Pancreas (tissue), 10 donors: ENCODE measurements at regions not wholly inside any gene's neighbourhood (a gene's known extent, or its start where the extent isn't known, plus 50 kb on each side); places are given as distances from the start of the nearest gene placed in this dataset.
"Not testable (repeated sequence)": the region's sequence is repeated elsewhere in the genome, so short reads cannot be mapped to it uniquely, and the experiment has no call there.

ENCODE experiments used
- ATAC-seq, 4 donors: fragments of 200-7000 bp; cut with Tn5 transposase; one replicate each; pipeline versions ENCODE4 v1.8.0 to v1.9.1; 2020; ENCODE audit warnings: mild to moderate bottlenecking in 4 of 4, moderate library complexity in 4 of 4
- DNase-seq, 6 donors: peaks; one replicate each; pipeline ENCODE4 v3.0.0-alpha.2; 2020
- FAIRE-seq: peaks from 2 replicates; lab custom pipeline; 2012; peaks lifted over from hg19 to GRCh38; lab: Jason Lieb, UNC
- H3K27ac ChIP-seq, 4 donors: fragments of 200-600 bp; sonication (generic); 1 replicate in 3 of 4; 2 replicates in 1 of 4; pipeline versions ENCODE4 v1.5.0 to v1.8.0; 2020
- H3K27me3 ChIP-seq, 4 donors: fragments of 200-600 bp; one replicate each; pipeline ENCODE4 v1.8.0; 2021
- H3K36me3 ChIP-seq, 3 donors: fragments of 200-600 bp; sonication (generic) in 1 of 3; one replicate each; pipeline versions ENCODE4 v1.5.0 to v1.8.0; 2020 to 2021
- H3K4me1 ChIP-seq, 3 donors: fragments of 200-600 bp; one replicate each; pipeline ENCODE4 v1.8.0; 2021
- H3K4me3 ChIP-seq, 4 donors: fragments of 200-600 bp; sonication (generic) in 2 of 4; one replicate each; pipeline versions ENCODE4 v1.5.0 to v1.8.0; 2020 to 2021
- H3K9me3 ChIP-seq, 4 donors: fragments of 200-600 bp; one replicate each; pipeline ENCODE4 v1.8.0; 2021
- WGBS, 2 donors: extraction: QIAGEN DNeasy Blood & Tissue Kit; methylation state at CpG; one replicate each; pipeline ENCODE4 v1.1.7; 2013; 5-methylcytosine and 5-hydroxymethylcytosine counted together
- intact Hi-C, 3 donors: fragments of 100-400 bp; cut with DNase I; formaldehyde crosslinking; loops; one replicate each; pipeline versions ENCODE4 v1.11.1 to v1.14.2; 2022
- TF ChIP-seq, protein P1 (sequence below), 4 donors: fragments of 200-600 bp; sonication (generic) in 3 of 4; IDR thresholded peaks; one replicate each; pipeline versions ENCODE4 v1.5.0 to v1.8.0; 2021; ENCODE audit warnings: antibody characterized with exemption in 4 of 4
- donor health status: healthy with polysubstance abuse.
- donor health status: DM: no; HTN: no; CAD: no; lungs with moderate emphysema.
- donor health status: DM: no; HTN: no; CAD: no.
- donor health status: control.
- donor health status: control.
- donor health status: Bipolar disorder and iron deficiency.
- donor health status: DM: yes; HTN: yes; CAD: no.
- donor health status: DM: no; HTN: no; CAD: no.
- donor health status: DM: no; HTN: no; CAD: no.
- donor health status: DM: yes; HTN: yes; CAD: no.

GRCh38 chr3:22373827-22374226, 622.8 kb upstream of the ZNF385D start:
- intact Hi-C loops: no loop called here
- FAIRE-seq (no peak), DNase-seq (no peak), ATAC-seq (no peak)
- no peaks in the 10 kb centered on the region for H3K9me3 ChIP-seq
- H3K27ac ChIP-seq: no peak overlapping the region
- 34 to 56% methylated on average over 3 of the region's 3 CpGs for WGBS, 2 donors
- H3K27me3 ChIP-seq: no peaks in the 10 kb centered on the region
- H3K4me3 ChIP-seq: no peak overlapping the region
- H3K36me3 ChIP-seq: no peaks in the 10 kb centered on the region
- no peaks in the 10 kb centered on the region for H3K4me1 ChIP-seq
- TF ChIP-seq, protein P1, sequence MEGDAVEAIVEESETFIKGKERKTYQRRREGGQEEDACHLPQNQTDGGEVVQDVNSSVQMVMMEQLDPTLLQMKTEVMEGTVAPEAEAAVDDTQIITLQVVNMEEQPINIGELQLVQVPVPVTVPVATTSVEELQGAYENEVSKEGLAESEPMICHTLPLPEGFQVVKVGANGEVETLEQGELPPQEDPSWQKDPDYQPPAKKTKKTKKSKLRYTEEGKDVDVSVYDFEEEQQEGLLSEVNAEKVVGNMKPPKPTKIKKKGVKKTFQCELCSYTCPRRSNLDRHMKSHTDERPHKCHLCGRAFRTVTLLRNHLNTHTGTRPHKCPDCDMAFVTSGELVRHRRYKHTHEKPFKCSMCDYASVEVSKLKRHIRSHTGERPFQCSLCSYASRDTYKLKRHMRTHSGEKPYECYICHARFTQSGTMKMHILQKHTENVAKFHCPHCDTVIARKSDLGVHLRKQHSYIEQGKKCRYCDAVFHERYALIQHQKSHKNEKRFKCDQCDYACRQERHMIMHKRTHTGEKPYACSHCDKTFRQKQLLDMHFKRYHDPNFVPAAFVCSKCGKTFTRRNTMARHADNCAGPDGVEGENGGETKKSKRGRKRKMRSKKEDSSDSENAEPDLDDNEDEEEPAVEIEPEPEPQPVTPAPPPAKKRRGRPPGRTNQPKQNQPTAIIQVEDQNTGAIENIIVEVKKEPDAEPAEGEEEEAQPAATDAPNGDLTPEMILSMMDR (IDR thresholded peaks at IDR 0.05): no peak

GRCh38 chr3:22377421-22377820, 626.4 kb upstream of the ZNF385D start:
- H3K4me1 ChIP-seq: no peaks in the 10 kb centered on the region
- no peaks in the 10 kb centered on the region for H3K36me3 ChIP-seq
- TF ChIP-seq, protein P1 (IDR thresholded peaks at IDR 0.05): no peak
- no peak overlapping the region for H3K4me3 ChIP-seq
- no peaks in the 10 kb centered on the region for H3K9me3 ChIP-seq
- no peak overlapping the region for H3K27ac ChIP-seq
- FAIRE-seq (no peak), ATAC-seq (no peak), DNase-seq (no peak)
- no peaks in the 10 kb centered on the region for H3K27me3 ChIP-seq
- intact Hi-C loops: no loop called here

DNA sequence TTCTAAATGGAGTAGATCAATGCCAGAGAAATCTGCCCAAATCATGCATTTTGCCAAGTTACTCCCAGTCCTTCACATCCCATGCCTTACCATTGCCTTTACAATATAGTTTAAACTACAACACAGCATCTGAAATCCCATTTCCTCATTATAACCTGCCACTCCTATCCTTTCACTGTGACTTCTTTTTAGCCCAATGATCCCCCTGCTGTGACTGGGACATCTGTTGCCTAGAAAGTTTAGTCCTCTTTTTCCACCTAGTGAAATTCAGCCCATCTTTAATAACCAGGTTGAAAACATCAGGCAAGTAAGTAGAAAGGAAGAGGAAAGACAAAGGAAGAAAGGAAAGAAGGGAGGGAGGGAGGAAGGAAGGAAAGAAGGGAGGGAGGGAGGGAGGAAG, 627.9 kb upstream of the ZNF385D start:
- ATAC-seq: no peak
- Histone ChIP-seq H3K4me1 (no peaks in the 10 kb centered on the region), H3K9me3 (no peaks in the 10 kb centered on the region), H3K36me3 (no peaks in the 10 kb centered on the region), H3K27me3 (no peaks in the 10 kb centered on the region), H3K27ac (no peak overlapping the region), H3K4me3 (no peak overlapping the region)
- TF ChIP-seq, protein P1 (IDR thresholded peaks at IDR 0.05): no peak
- no peak for FAIRE-seq
- intact Hi-C loops: no loop called here
- DNase-seq: no peak

DNA sequence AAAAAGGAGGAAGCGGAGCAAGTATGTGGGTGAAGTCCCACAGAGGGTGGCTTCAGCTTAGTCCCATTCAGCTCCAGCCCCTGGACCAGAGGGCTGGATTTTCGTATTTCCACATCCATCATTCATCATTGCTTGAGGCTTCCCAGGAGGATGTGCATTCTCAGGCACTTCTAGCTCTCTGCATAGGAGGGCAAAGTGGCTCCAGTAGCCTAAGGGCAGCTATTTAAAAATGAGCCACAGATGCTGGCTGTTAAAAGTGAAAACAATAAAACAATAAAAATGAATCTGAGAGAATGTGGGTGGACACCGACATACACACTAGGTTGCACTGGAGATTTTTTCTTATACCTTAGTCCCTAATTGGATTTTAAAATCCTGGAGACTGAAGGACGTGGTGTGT, 629.2 kb upstream of the ZNF385D start:
- no peaks in the 10 kb centered on the region for H3K4me1 ChIP-seq
- H3K4me3 ChIP-seq: no peak overlapping the region
- DNase-seq (no peak), FAIRE-seq (no peak), ATAC-seq (no peak)
- 58 to 64% methylated on average over 4 of the region's 4 CpGs for WGBS, 2 donors
- H3K36me3 ChIP-seq: no peaks in the 10 kb centered on the region
- TF ChIP-seq, protein P1 (IDR thresholded peaks at IDR 0.05): no peak
- intact Hi-C loops: no loop called here
- no peaks in the 10 kb centered on the region for H3K27me3 ChIP-seq
- no peaks in the 10 kb centered on the region for H3K9me3 ChIP-seq
- no peak overlapping the region for H3K27ac ChIP-seq

- H3K9me3 ChIP-seq, FAIRE-seq, H3K27me3 ChIP-seq, ATAC-seq, H3K4me1 ChIP-seq, intact Hi-C loops, H3K36me3 ChIP-seq, H3K4me3 ChIP-seq, H3K27ac ChIP-seq: not testable (repeated sequence)
- WGBS, 2 donors: 59 to 62% methylated on average over 10 of the region's 10 CpGs
- DNase-seq: peak in 5 of 6 donors; percentile 4 to 52 (median 23)
Observed at GRCh38 chr3:22381564-22381963, 630.6 kb upstream of the ZNF385D start.

- H3K4me3 ChIP-seq: no peak overlapping the region
Observed at GRCh38 chr3:22383285-22383684, 632.3 kb upstream of the ZNF385D start.

More at GRCh38 chr3:22383285-22383684, 632.3 kb upstream of the ZNF385D start:
- Histone ChIP-seq H3K27ac (no peak overlapping the region), H3K4me1 (no peaks in the 10 kb centered on the region), H3K36me3 (no peaks in the 10 kb centered on the region), H3K27me3 (no peaks in the 10 kb centered on the region), H3K9me3 (no peaks in the 10 kb centered on the region)
- TF ChIP-seq, protein P1 (IDR thresholded peaks at IDR 0.05): no peak
- ATAC-seq (no peak), DNase-seq (no peak), FAIRE-seq (no peak)
- intact Hi-C loops: no loop called here
